ENCODE measurements at regions not wholly inside any gene's neighbourhood (a gene's known extent, or its start where the extent isn't known, plus 50 kb on each side); places are given as distances from the start of the nearest gene placed in this dataset.

GRCh38 chrX:40422021-40422420 lies 158.7 kb upstream of the ATP6AP2 start:
- no peak for TF ChIP-seq CTCF (IDR thresholded peaks at IDR 0.05; ENCODE audit: borderline replicate concordance, extremely low read depth, low read length, poor library complexity, severe bottlenecking)
- TF ChIP-seq EZH2 (IDR thresholded peaks at IDR 0.05; ENCODE audit: borderline replicate concordance, low read depth, low read length, severe bottlenecking), result no peak
